Ishikawa (cell line): ENCODE measurements at regions not wholly inside any gene's neighbourhood (a gene's known extent, or its start where the extent isn't known, plus 50 kb on each side); places are given as distances from the start of the nearest gene placed in this dataset.

Experiments used
- CEBPB ChIP-seq: IDR thresholded peaks from 2 replicates; pipeline ENCODE4 v1.6.1; 2012
- CREB1 ChIP-seq: IDR thresholded peaks from 2 replicates; pipeline ENCODE4 v1.6.1; 2012; ENCODE audit warnings: low read depth
- EGR1 ChIP-seq: IDR thresholded peaks from 2 replicates; pipeline ENCODE4 v1.6.1; 2012
- EP300 ChIP-seq: IDR thresholded peaks from 2 replicates; pipeline ENCODE4 v1.6.1; 2012; ENCODE audit warnings: borderline replicate concordance
- FOXM1 ChIP-seq: IDR thresholded peaks from 2 replicates; pipeline ENCODE4 v1.6.1; 2012; ENCODE audit warnings: low read depth, borderline replicate concordance
- NFIC ChIP-seq: IDR thresholded peaks from 2 replicates; pipeline ENCODE4 v1.6.1; 2012
- RAD21 ChIP-seq: IDR thresholded peaks from 2 replicates; pipeline ENCODE4 v1.6.1; 2012; ENCODE audit warnings: low read depth
- TAF1 ChIP-seq: IDR thresholded peaks from 2 replicates; pipeline ENCODE4 v1.6.1; 2012; ENCODE audit warnings: low read depth, mild to moderate bottlenecking
- TCF12 ChIP-seq: IDR thresholded peaks from 2 replicates; pipeline ENCODE4 v1.6.1; 2012; ENCODE audit warnings: low read depth
- TEAD4 ChIP-seq: IDR thresholded peaks from 2 replicates; pipeline ENCODE4 v1.6.1; 2012
- YY1 ChIP-seq: IDR thresholded peaks from 2 replicates; pipeline ENCODE4 v1.6.1; 2012; ENCODE audit warnings: low read depth
- ZBTB7A ChIP-seq: IDR thresholded peaks from 2 replicates; pipeline ENCODE4 v1.6.1; 2012; ENCODE audit warnings: low read depth
- TF ChIP-seq, protein P1 (sequence below): IDR thresholded peaks from 2 replicates; pipeline ENCODE4 v1.6.1; 2012
- TF ChIP-seq, protein P2 (sequence below): IDR thresholded peaks from 2 replicates; pipeline ENCODE4 v1.6.1; 2012; ENCODE audit warnings: low read depth, mild to moderate bottlenecking

DNA sequence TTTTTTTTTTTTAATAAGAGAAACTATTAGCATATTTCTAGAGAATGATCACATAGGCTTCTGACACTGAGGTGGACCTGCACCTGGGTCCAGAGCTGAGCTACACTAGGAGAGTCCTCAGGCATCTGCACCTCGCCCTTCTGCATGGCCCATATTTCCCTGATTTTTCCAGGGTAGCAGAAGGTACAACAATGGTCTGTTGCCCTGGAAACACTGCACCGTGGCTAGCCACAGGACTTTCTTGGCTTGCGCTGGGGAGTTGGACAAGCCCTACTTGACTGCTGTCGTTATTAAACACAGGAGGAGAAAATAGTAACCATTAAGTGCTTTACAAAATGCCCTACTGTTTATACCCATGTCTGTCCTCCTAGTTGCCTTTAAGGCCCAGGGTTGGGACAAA lies 615.7 kb upstream of the MEF2C start:
- TF ChIP-seq CREB1 (no peak), TEAD4 (no peak), YY1 (no peak)

DNA sequence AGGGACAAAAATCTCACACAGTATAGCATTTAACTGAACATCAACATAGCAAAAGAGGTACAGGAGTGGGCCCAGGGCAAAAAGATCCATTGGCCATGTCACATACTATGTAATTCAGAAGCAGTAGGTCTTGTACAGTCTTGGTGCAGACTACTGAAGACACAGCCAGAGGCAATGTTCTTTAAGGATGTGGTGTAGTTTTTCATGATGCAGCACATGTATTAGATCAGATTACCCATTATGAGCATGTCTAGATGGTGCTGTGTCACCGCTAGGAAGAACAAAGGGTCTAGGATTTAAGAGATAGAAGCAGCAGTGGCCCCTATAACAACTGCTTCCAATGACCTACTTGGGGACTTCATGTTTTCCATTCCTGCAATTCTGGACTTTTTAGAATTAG lies 610.4 kb upstream of the MEF2C start:
- TF ChIP-seq CREB1 (no peak), YY1 (no peak), TAF1 (no peak), CEBPB (no peak), NFIC (no peak)
- TF ChIP-seq, protein P1, sequence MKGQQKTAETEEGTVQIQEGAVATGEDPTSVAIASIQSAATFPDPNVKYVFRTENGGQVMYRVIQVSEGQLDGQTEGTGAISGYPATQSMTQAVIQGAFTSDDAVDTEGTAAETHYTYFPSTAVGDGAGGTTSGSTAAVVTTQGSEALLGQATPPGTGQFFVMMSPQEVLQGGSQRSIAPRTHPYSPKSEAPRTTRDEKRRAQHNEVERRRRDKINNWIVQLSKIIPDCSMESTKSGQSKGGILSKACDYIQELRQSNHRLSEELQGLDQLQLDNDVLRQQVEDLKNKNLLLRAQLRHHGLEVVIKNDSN = no peak

GRCh38 chr5:89484962-89485361 lies 602.0 kb upstream of the MEF2C start:
- TF ChIP-seq TCF12 = no peak
- no peak for TF ChIP-seq TAF1
- no peak for TF ChIP-seq FOXM1
- TF ChIP-seq, protein P1 = no peak
- TF ChIP-seq EGR1 = no peak
- TF ChIP-seq TEAD4 = no peak
- no peak for TF ChIP-seq EP300
- no peak for TF ChIP-seq CREB1
- no peak for TF ChIP-seq NFIC

GRCh38 chr5:89480406-89481007 lies 597.5 kb upstream of the MEF2C start:
- TF ChIP-seq FOXM1 (no peak), RAD21 (no peak)

DNA sequence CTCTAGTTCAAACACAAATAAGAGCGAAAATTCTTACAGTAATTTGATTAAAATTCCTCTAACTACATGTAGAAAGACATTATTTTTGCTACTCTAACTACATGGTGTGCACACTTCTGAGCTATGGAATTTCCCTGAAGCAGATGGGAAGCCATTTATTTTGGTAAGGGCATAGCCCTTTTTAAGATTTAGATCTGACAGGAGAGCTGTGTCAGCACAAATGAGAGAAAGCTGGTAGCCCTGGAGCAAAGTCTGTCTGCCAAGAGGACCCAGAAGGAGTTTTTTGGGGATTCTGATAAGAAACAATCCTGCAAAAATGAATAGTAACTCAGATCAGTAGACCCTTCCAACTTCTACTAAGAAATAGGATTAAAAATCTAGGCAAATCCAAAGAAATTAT lies 595.9 kb upstream of the MEF2C start:
- no peak for TF ChIP-seq EP300
- no peak for TF ChIP-seq FOXM1
- no peak for TF ChIP-seq ZBTB7A
- TF ChIP-seq CEBPB = no peak
- TF ChIP-seq TCF12 = no peak
- TF ChIP-seq NFIC = no peak
- TF ChIP-seq CREB1 = no peak

- TF ChIP-seq YY1 (no peak), NFIC (no peak), EP300 (no peak), ZBTB7A (no peak), TAF1 (no peak)
- TF ChIP-seq, protein P2, sequence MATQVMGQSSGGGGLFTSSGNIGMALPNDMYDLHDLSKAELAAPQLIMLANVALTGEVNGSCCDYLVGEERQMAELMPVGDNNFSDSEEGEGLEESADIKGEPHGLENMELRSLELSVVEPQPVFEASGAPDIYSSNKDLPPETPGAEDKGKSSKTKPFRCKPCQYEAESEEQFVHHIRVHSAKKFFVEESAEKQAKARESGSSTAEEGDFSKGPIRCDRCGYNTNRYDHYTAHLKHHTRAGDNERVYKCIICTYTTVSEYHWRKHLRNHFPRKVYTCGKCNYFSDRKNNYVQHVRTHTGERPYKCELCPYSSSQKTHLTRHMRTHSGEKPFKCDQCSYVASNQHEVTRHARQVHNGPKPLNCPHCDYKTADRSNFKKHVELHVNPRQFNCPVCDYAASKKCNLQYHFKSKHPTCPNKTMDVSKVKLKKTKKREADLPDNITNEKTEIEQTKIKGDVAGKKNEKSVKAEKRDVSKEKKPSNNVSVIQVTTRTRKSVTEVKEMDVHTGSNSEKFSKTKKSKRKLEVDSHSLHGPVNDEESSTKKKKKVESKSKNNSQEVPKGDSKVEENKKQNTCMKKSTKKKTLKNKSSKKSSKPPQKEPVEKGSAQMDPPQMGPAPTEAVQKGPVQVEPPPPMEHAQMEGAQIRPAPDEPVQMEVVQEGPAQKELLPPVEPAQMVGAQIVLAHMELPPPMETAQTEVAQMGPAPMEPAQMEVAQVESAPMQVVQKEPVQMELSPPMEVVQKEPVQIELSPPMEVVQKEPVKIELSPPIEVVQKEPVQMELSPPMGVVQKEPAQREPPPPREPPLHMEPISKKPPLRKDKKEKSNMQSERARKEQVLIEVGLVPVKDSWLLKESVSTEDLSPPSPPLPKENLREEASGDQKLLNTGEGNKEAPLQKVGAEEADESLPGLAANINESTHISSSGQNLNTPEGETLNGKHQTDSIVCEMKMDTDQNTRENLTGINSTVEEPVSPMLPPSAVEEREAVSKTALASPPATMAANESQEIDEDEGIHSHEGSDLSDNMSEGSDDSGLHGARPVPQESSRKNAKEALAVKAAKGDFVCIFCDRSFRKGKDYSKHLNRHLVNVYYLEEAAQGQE = no peak
Measured at GRCh38 chr5:89473196-89473595, 590.2 kb upstream of the MEF2C start.

DNA sequence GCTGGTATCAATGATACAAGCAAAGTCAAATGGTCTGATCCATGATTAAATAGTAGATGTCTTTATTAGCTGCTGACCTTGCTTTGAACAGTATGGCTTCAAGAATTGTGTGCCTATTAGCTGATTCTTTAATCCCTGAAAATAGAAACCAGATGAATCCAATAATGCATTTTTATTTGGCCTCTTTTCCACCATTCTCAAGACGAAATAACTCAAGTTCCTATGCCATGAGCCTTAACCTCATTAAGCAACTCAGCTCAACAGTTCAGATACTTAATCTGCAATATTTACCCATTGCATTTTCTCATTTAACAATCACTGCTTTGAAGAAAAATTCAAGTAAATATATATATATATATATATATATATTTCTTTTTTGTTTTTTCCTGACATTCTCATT lies 588.6 kb upstream of the MEF2C start:
- TF ChIP-seq FOXM1 = no peak
- no peak for TF ChIP-seq ZBTB7A
- no peak for TF ChIP-seq CREB1
- TF ChIP-seq TAF1 = no peak
- TF ChIP-seq NFIC = no peak

DNA sequence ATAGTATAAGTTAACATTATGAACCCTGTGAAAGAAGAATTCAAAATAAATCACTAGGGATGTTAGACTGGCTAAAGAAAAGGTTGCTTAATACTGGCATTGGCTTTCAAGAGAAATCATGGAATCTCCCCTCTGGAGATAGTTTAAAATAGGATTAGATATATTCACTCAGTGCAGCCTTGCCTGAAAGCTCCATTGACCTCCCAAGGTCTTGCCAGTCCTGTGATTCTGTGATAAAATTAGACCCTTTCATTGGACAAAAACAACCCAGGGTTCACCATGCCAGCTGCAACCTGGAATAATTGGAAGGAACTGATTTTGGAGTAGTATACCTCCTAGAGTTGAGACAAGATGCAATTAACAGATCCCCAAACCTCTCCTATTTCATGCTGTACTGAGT lies 588.1 kb upstream of the MEF2C start:
- no peak for TF ChIP-seq EGR1
- TF ChIP-seq, protein P2 = no peak
- TF ChIP-seq, protein P1 = no peak
- no peak for TF ChIP-seq TAF1
- no peak for TF ChIP-seq TEAD4
